ENCODE measurements at regions not wholly inside any gene's neighbourhood (a gene's known extent, or its start where the extent isn't known, plus 50 kb on each side); places are given as distances from the start of the nearest gene placed in this dataset.
"Not testable (repeated sequence)": the region's sequence is repeated elsewhere in the genome, so short reads cannot be mapped to it uniquely, and the experiment has no call there.

DNA sequence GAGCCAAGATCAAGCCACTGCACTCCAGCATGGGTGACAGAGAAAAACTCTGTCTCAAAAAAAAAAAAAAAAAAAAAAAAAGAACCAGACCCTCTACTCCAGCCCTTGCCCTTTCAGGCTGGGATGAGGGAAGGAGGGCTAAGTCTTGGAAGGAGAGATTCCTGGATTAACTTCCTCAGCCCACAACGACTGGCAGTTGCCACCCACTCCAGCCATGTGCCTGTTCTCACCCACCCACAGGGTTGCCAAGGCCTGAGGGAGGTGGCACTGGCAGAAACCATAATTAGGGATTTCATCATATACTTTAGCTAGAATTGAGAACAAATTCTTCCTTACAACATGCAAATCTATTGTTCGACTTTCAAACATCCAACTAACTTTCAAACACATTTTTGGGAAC is 87.8 kb upstream of the SLC30A5 start:
- no peak for DNase-seq

DNA sequence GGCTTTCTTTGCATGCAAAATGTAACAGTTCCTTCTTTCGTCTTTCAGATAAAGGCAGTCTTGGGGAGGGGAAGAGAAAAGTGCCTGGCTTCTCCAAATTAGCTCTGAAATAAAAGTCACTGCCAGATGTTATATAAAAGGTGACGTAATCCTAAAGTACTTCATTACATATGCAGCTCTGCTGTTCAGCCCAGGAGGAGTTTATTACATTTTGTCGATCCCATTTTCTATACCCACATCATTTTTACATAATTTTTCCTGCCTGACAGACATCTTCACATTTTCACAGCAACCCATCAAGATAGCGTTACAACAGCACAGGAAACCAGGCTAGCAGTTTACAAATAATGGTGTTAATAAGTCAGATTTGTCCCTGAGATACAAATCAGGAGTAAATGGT is 86.7 kb upstream of the SLC30A5 start:
- no peak for DNase-seq

DNA sequence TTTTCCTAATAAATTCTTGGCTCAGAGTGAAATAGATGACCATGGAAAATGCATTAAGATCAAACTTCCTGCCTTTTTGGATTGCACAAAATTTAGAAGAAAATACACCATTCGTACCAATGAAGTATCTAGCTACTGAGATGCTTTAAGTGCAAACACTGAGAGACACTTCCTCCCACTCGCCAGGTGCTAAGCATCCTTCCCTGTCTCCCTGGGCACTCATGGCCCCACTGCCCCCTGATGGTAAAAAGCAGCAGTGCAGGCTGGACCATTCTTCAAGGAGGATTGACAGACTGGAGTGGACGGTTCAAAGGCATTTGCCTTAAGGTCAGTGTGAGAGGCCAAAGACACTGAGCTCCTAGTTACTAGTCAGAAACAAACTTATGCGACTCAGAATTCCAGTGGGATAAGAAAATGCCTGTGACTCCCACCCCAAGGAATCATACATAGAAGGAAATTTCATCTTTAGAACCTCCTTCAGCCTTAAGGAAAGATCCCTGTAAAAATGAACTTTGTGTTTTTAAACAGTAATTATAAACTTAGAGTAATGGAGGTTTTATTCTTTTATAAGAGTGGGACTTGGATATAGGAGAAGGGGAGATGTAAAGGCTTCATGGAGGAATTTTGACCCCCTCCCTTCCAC is 86.0 kb upstream of the SLC30A5 start:
- DNase-seq: peak; percentile 73

DNA sequence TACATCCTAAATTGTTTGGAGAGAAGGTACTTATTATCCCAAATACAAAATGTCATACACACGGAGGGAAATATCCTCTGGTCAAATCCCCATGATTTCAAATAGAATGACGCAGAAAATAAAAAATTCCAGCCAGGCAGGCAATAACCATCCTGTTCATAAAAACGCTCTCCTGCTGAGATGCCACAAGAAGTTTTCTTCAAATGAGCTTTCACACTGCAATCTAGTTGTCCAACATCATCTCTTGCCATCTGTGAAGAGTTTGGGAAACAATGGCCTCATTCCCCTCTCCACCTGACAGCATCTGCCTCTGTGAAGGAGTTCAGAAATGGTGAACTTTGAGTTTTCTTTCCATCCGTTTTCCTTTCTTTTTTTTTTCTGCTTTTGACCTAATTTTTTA is 83.3 kb upstream of the SLC30A5 start:
- DNase-seq: no peak

DNA sequence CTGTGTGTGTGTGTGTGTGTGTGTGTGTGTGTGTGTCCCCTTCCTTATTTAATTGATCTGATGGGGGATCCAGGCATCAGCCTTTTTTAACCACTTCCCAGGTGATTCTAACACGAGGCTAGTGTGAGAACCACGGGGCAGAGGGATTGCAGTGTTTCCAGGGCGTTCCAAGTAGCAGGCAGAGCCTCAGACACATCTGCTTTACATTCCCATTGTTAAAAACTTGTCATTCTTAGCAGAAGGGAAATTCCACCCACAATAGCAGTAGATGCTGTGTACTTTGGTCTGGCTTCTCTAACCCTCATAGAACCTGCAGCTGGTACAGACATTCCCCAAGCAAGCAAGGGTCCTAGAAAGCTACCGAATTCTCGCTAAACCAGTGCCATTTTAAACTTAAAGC is 81.9 kb upstream of the SLC30A5 start:
- DNase-seq: no peak

DNA sequence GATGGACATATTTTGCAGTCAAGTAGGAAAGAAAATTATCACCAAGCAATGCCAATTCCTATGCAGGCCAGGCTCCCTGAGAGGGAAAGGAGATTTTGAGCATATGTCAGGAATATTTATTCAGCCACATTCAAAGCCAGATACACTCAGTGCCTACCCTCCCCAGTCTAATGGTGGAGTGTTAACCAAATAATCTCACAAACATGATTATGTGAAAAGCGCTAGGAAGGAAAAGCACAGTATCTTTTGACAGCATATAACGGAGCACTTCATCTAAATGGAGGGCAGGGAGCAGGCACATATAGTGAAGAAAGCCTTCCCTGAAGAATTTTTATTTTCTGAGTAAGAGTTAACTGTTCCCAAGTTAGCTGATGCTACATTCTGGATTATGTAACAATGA is 80.3 kb upstream of the SLC30A5 start:
- DNase-seq: no peak

DNA sequence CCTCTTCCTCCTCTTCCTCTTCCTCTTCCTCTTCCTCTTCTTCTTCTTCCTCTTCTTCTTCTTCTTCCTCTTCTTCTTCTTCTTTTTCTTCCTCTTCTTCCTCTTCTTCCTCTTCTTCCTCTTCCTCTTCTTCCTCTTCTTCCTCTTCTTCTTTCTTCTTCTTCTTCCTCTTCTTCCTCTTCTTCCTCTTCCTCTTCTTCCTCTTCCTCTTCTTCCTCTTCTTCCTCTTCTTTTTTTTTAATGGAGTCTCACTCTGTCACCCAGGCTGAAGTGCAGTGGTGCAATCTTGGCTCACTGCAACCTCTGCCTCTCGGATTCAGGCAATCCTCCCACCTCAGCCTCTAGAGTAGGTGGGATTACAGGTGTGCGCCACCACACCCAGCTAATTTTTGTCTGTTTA is 79.8 kb upstream of the SLC30A5 start:
- not testable (repeated sequence) for DNase-seq

DNA sequence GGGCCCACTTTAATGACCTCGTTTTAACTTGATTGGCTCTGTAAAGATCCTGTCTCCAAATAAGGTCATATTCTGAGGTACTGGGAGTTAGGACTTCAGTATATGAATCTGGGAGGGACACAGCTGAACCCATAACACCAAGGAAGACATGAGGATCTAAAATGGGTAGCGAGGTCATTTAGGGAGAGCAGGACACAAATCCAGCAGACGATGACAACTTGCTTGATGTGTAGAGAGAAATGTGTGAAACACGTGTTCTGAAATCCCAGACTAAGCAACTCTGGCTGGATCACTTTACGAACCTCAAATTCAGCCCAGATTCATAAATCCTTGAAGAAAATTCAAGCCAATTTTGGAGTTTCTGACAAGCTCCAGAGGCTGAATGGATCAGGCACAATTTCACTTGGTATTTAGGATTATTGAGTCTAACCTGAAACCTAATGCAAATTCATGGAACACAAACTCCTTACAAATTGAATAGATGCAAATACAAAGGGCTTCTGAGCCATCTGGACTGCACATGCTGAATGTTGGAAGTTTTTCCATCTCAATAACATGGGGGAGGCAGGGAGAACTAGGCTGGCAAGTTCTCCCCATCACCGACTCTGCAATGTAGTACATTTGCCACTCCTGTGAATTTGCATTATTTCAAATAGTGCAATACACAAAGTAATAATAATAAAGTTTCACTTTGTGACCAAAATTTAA is 74.0 kb upstream of the SLC30A5 start:
- DNase-seq: no peak

DNA sequence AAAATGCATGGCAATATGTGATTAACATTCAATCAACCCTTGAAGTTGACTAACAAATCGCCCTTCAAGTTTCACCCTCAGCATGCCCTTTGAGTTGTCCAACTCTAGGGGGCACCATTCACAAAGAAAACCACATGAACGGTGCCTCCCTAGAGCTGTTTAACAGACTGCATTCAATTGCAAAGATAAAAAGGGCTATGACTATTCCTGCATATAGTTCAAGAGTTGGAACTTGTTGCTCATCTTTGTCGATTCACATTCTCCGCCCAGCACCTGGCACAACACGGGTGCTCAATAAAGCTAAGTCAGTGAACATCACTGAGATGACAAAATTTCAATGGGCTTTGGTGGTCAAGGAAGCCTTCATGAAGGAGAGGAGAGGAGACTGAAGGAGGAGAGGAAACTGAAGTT is 69.6 kb upstream of the SLC30A5 start:
- DNase-seq: no peak

DNA sequence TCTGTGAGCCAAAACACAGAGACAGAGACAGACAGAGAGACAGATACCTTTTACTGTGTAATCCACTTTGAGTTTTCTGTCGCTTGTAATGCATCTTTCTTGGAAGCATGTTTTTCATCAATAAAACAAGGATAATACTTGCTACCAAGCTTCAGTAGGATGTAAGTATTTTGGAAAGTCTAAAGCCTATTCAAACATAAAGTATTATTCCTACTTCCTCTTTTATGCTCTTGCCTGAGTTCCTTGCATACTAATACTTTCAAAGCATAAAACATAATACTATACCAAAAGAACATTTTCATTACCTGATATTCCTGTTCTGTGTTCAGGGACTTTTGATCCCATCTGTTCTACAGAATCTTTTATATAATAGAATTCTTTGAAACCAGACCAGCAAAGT is 64.5 kb upstream of the SLC30A5 start:
- DNase-seq: no peak

DNA sequence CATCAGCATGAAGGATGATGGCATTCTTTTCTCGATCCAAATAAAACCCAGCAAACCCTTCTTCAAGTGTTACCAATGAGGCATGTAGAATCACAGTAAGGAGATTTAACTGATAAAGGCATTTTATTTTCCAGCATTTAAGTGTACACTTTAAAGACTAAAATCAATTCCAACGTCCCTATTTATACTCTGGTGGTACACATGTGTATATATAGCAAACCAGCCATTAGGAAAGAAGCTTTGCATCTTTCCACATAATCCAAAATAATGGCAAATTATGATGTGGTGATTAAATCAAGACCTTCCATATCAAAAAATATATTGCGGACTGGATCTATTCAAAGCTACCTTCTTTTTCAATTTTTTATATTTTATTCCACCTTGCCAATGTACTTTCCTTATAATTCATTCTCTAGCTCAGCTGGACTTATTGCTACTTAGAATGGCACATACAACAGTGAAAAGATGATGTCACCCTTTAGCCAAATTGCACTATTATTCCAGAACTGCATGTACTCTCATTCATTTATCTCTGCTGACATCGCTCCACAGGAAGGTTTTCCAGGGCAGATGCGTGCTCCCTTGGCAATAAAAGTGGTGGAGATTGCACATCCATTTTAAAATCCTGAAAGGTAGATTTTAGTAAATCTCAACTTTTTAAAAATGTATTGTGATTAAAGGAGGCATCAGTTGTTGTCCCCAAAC is 63.3 kb upstream of the SLC30A5 start:
- no peak for DNase-seq

DNA sequence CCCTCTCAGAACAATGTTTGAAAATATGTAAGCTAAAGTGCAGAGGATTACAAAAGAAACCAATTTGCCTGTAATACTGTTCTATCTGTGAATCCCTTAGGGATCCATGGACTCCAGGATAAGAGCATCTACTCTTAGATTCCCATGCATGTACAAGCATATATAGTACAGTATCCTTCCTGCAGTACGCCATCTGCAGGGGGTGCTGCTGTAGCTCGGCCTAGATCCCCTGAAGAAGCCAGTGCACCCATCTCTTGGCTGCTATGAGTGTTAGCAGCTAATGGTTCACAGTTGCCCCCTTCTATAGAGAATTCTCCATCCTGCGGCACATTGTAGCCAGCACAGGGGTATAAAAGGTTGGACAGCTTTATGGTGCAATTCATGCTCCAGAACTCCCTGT is 61.8 kb upstream of the SLC30A5 start:
- DNase-seq: no peak

DNA sequence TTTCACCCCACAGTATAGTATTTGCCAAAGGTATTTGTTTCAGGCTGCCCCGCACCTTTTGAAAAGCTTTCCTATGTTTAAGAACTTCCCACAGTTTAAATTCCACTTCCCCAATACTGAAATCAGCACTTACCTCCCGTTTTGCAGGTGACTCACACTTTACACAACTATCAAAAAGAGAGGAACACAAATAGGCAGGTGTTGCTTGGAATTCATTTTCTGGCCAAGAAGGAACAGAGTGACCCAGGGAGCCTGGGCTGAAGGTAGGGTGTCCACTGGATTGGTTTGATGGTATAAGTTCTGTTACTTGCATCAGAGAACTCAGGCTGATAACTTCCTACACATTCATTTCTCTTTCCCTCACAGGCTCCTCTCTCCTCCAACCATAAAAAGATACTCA is 60.1 kb upstream of the SLC30A5 start:
- no peak for DNase-seq

DNA sequence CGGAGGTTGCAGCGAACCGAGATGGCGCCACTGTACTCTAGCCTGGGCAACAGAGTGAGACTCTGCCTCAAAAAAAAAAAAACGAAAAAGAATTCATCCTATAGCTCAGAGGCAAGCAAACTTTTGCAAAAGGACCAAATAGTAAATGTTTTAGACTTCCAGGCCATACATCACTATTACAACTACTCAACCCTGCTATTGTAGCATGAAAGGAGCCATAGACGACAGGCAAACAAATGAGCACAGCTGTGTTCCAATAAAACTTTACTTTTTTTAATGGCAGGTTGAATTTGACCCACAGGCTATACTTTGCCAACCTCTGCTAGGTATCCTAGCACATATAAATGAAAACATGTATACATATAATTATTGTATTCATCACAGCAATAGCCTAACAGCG is 58.9 kb upstream of the SLC30A5 start:
- DNase-seq: no peak

DNA sequence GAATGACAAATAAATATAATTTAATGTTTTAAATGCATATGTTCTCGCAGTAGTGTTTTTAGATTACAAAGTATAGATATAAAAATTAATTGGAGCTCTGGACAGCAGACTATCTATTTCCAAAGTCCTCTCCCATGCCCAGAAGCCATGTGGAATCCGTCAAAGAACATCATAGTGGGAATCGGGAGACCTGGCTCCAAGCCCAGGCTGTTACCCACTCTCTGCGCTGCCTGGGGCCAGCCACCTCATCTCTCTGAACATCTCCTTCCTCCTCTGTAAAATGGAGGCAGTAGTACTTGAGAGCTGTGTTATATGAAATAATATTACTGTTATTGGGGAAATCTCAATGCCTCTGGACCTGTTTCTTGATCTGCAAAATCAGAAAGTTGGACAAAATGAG is 58.1 kb upstream of the SLC30A5 start:
- no peak for DNase-seq

DNA sequence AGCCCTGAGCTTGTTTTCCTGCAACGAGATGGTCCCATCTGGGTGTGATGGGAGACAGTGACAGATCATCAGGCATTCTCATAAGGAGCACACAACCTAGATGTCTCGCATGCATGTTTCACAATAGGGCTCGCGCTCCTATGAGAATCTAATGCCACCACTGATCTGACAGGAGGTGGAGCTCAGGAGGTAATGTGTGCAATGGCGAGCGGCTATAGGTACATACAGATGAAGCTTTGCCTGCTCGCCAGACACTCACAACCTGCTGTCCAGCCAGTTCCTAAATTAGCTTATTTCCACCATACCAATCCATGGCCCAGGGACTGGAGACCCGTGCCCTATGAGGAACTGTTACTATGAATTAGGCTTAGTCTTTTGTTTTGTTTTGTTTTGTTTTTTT is 55.3 kb upstream of the SLC30A5 start:
- no peak for DNase-seq

DNA sequence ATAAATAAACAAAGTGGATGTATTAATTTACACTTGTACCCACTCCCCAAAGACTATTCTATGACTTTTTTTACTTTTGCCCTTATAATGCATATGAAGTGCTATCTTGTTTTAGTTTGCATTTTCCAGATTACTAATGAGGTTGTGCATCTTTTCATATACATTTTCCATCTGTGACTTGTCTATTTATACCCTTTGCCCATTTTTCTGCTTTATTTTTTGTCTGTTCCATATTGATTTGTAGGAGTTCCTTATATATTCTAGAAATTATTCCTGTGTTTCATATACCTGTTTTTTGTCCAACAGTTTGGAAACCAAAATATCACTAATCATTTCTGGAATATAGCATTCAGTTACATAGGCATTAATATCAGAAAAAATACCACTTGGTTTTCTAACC is 54.0 kb upstream of the SLC30A5 start:
- DNase-seq: no peak

DNA sequence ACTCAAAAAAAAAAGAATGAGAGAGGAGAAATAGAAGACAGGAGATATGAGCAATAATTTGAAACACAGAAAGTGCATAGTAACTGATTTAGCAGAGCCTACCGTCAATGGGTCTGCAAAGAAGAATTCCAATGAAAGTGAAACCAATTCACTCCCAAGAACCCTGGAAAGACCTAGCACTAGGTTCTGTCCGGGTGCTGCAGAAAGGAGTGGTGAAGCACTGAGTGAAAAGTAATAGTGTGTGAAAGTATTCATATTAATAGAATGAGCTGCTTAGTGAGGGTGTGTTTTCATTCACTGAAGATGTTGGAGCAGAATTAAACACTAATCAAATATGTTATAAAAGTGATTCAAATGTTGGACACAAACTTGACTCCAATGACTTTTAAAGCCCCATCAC is 51.3 kb upstream of the SLC30A5 start:
- no peak for DNase-seq

DNA sequence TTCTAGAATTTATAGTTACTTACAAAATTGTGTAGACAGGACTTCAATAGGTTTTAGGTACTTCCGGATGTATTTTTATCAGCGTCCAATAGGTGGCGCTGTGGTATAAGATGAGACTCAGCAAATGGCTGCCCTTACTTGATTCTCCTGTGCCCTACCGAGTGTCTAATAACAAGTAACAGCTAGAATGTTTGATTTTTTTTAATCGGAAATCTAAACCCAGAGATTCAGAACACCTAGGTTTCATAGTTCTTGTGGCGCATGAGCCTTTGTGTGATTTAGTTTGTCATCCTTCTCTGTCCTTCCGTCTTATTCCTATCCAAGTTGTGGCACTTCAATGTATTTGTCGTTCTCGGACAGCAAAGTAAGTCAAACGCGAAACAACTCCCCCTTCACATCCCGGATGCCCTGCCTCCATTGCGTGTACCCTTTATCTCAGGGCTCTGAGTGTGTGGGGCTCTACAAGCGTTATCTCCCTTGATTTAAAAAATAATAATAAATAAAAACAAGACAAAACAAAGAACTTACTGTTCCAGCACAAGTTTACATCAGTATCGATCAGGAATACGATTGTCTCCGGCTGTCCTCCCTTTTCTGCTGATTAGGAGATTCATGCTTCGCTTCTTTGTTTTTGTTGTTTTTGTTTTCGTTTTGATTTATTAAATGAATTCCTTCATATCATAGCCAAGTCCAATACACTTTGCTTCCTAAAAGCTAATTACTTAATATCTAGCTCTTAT is 50.7 kb upstream of the SLC30A5 start:
- peak; percentile 77 for DNase-seq

DNA sequence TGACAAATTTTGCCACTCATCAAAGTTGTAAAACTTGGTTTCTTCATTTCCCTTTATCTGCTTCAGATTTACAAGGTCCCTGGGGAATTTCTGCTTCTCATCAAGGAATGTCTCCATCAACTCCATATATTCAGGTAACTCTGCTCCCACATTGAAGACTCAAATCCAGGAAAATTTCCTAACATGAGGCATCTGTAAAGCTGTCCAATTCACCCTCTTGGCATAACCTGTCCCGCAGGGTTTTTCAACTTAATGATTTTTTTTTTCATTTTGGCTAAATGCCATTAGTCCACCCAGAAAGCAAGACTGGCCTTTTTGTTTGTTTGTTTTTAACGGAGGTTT is 50.2 kb upstream of the SLC30A5 start:
- DNase-seq: no peak
